HL-60 (cell line): ENCODE measurements at regions not wholly inside any gene's neighbourhood (a gene's known extent, or its start where the extent isn't known, plus 50 kb on each side); places are given as distances from the start of the nearest gene placed in this dataset.

Experiments used
- DNase-seq, 2 experiments: peaks; one replicate each; pipeline ENCODE4 v3.0.0-alpha.2; 2010 to 2020; ENCODE audit warnings: low read depth in 1 of 2, low spot score in 1 of 2
- H3K27ac ChIP-seq: fragments of 250-450 bp; sonication (Bioruptor Pico); replicated peaks from 2 replicates; pipeline ENCODE4 v1.5.1; 2020; ENCODE audit warnings: mild to moderate bottlenecking, moderate library complexity
- H3K27me3 ChIP-seq: fragments of 250-450 bp; sonication (Bioruptor Pico); 2 replicates; pipeline ENCODE4 v1.5.1; 2021; ENCODE audit warnings: mild to moderate bottlenecking, moderate library complexity; ENCODE audit not compliant: insufficient read depth, poor library complexity, severe bottlenecking
- H3K4me3 ChIP-seq: replicated peaks from 2 replicates; pipeline ENCODE4 v1.5.1; 2011; ENCODE audit warnings: mild to moderate bottlenecking, control low read depth, low read length; ENCODE audit not compliant: insufficient read depth
- GABPA ChIP-seq: IDR thresholded peaks from 2 replicates; pipeline ENCODE4 v1.6.1; 2012; ENCODE audit warnings: low read depth
- POLR2AphosphoS5 ChIP-seq: IDR thresholded peaks from 2 replicates; pipeline ENCODE4 v1.6.1; 2012; ENCODE audit warnings: low read depth
- REST ChIP-seq: IDR thresholded peaks from 2 replicates; pipeline ENCODE4 v1.6.1; 2012; ENCODE audit warnings: low read depth; ENCODE audit not compliant: insufficient replicate concordance
- SPI1 ChIP-seq: IDR thresholded peaks from 2 replicates; pipeline ENCODE4 v1.6.1; 2012; ENCODE audit warnings: low read depth, mild to moderate bottlenecking, borderline replicate concordance
- TF ChIP-seq, protein P1 (sequence below): IDR thresholded peaks from one replicate; pipeline ENCODE4 v1.5.1; 2011; ENCODE audit warnings: low read length, control low read depth, inconsistent platforms; ENCODE audit not compliant: insufficient read depth

DNA sequence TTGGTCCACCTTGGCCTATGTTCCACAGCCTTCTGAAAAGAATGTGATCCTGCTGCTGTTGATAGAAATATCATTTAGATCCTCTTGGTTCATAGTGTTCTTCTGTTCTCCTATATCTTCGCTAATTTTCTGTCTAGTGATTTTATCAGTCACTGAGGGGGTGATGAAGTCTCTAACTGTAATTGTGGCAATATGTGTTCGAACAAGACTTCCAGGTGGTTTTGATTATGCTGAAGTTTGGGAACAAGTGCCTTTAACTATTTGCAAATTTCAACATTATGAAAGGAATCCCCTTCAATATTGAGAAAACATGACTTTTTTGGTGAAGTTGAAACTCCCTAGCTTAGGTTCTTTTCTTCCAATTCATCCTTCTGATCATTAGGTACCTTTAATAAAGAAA is 140.4 kb downstream of the MTX2 start:
- no peak for DNase-seq
- no peak overlapping the region for H3K4me3 ChIP-seq
- peaks cover 20% of the 10 kb centered on the region for H3K27me3 ChIP-seq

DNA sequence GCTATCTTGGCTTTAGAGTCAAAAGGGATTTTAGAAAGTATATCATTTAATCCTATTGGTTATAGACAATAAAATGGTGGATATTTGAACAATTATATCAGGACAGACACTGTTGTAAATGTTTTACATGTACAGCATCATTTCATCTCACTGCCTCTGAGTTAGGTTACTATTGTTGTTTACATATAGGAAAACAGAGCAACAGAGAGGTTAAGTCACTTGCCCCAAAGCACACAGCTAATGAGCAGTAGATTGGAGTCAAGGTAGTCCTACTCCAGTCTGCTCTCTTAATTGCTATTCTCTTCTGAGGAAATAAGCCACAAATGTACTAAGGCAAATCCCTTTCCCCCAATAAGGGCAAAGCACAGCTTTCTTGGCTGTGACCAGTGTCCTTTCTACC is 142.9 kb downstream of the MTX2 start:
- TF ChIP-seq POLR2AphosphoS5 (no peak), GABPA (no peak), SPI1 (no peak), REST (no peak)
- TF ChIP-seq, protein P1, sequence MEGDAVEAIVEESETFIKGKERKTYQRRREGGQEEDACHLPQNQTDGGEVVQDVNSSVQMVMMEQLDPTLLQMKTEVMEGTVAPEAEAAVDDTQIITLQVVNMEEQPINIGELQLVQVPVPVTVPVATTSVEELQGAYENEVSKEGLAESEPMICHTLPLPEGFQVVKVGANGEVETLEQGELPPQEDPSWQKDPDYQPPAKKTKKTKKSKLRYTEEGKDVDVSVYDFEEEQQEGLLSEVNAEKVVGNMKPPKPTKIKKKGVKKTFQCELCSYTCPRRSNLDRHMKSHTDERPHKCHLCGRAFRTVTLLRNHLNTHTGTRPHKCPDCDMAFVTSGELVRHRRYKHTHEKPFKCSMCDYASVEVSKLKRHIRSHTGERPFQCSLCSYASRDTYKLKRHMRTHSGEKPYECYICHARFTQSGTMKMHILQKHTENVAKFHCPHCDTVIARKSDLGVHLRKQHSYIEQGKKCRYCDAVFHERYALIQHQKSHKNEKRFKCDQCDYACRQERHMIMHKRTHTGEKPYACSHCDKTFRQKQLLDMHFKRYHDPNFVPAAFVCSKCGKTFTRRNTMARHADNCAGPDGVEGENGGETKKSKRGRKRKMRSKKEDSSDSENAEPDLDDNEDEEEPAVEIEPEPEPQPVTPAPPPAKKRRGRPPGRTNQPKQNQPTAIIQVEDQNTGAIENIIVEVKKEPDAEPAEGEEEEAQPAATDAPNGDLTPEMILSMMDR = no peak

More for the DNA sequence above, 140.4 kb downstream of the MTX2 start:
- TF ChIP-seq GABPA (no peak), SPI1 (no peak), REST (no peak), POLR2AphosphoS5 (no peak)
- TF ChIP-seq, protein P1 = no peak
- no peak overlapping the region for H3K27ac ChIP-seq

DNA sequence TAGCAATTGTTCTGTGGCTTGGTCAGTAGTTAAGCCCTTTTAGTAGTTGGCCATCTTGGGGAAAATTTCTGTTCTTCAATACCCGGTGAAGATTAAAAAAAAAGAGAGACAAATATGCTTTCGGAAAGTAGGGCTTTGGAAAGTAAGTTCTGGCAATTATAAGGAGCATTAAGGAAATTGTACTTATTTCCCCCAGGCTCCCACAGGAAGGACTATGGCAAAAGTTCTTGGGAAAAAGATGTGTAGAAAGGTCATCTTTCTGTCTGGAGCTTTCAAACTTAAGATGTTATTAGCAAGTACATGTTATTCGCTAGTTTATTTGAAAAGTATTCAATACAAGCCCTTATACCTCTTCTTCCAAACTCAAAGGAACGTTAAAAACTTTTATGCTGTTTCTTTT is 144.5 kb downstream of the MTX2 start:
- H3K27me3 ChIP-seq = peaks cover 20% of the 10 kb centered on the region
- no peak overlapping the region for H3K4me3 ChIP-seq
- no peak for DNase-seq
- no peak overlapping the region for H3K27ac ChIP-seq
- TF ChIP-seq, protein P1 = no peak
- no peak for TF ChIP-seq SPI1
- TF ChIP-seq REST = no peak
- no peak for TF ChIP-seq POLR2AphosphoS5
- TF ChIP-seq GABPA = no peak

More for the DNA sequence above, 142.9 kb downstream of the MTX2 start:
- H3K4me3 ChIP-seq = no peak overlapping the region
- DNase-seq = no peak
- H3K27ac ChIP-seq = no peak overlapping the region
- peaks cover 22% of the 10 kb centered on the region for H3K27me3 ChIP-seq
